HepG2 (cell line): ENCODE measurements at regions not wholly inside any gene's neighbourhood (a gene's known extent, or its start where the extent isn't known, plus 50 kb on each side); places are given as distances from the start of the nearest gene placed in this dataset.

ENCODE experiments used
- ATAC-seq: fragments of 200-7000 bp; cut with Tn5 transposase; 3 replicates; pipeline ENCODE4 v1.9.1; 2020; ENCODE audit warnings: mild to moderate bottlenecking, moderate library complexity
- BruUV-seq: library from RNA; stranded (reverse); fragments of 400-500 nt; replicated peaks from 2 replicates; lab custom pipeline; 2021; lab: Mats Ljungman, UMichigan
- CTCF ChIA-PET: fragments of 300-600 bp; formaldehyde crosslinking; extraction: SDS; loops from one replicate; lab custom pipeline; 2021; ENCODE audit warnings: low total read pairs, inconsistent platforms, low intra/inter-chr PET ratio; lab: Yijun Ruan, JAX
- POLR2A ChIA-PET: fragments of 350-600 bp; sonication (Branson Sonifier 250); formaldehyde crosslinking; loops from one replicate; lab custom pipeline; 2020; ENCODE audit warnings: antibody characterized with exemption, inconsistent platforms; lab: Yijun Ruan, JAX
- DNase-seq: peaks from one replicate; pipeline ENCODE4 v3.0.0-alpha.2; 2015; ENCODE audit warnings: low spot score
- FAIRE-seq: peaks from 3 replicates; lab custom pipeline; 2011; peaks lifted over from hg19 to GRCh38; lab: Jason Lieb, UNC
- H2AFZ ChIP-seq: one replicate; pipeline ENCODE4 v1.6.1; 2011; ENCODE audit warnings: low read length, inconsistent platforms
- H3K27ac ChIP-seq: fragments of 300-600 bp; 3 replicates; pipeline ENCODE4 v1.8.0; 2011; ENCODE audit warnings: mixed run types, mild to moderate bottlenecking, mixed read lengths, low read length, inconsistent platforms; ENCODE audit not compliant: insufficient read depth; ENCODE audit errors: extremely low read length
- H3K27me3 ChIP-seq, 2 experiments: fragments of 200-600 bp in 1 of 2; 2 replicates in 1 of 2; 3 replicates in 1 of 2; pipeline versions ENCODE4 v1.6.0 to v1.8.0; 2011; ENCODE audit warnings: low read length in 2 of 2, mild to moderate bottlenecking in 2 of 2, moderate library complexity in 2 of 2, inconsistent platforms in 1 of 2; ENCODE audit not compliant: insufficient read depth in 2 of 2, control insufficient read depth in 1 of 2
- H3K36me3 ChIP-seq, 2 experiments: fragments of 200-600 bp in 1 of 2; replicated peaks in 1 of 2; 2 replicates in 1 of 2; 3 replicates in 1 of 2; pipeline versions ENCODE4 v1.5.1 to v1.8.0; 2011; ENCODE audit warnings: low read length in 2 of 2, inconsistent platforms in 1 of 2; ENCODE audit not compliant: insufficient read depth in 2 of 2, control insufficient read depth in 1 of 2
- H3K4me1 ChIP-seq: 2 replicates; pipeline ENCODE4 v1.5.1; 2012; ENCODE audit warnings: low read length, inconsistent platforms; ENCODE audit not compliant: insufficient read depth
- H3K4me2 ChIP-seq: 2 replicates; pipeline ENCODE4 v1.6.0; 2011; ENCODE audit warnings: low read depth, low read length, inconsistent platforms
- H3K4me3 ChIP-seq, 3 experiments: fragments of 200-600 bp in 1 of 3; sonication (generic), shearing (Covaris generic) in 1 of 3; replicated peaks in 1 of 3; 2 replicates each; pipeline ENCODE4 v1.5.1; 2011 to 2016; ENCODE audit warnings: low read length in 3 of 3, inconsistent platforms in 2 of 3, low read depth in 2 of 3, mild to moderate bottlenecking in 2 of 3, control low read depth in 1 of 3, mixed read lengths in 1 of 3; ENCODE audit not compliant: insufficient read depth in 1 of 3
- H3K79me2 ChIP-seq: one replicate; pipeline ENCODE4 v1.6.1; 2011; ENCODE audit warnings: low read length, inconsistent platforms; ENCODE audit not compliant: insufficient read depth
- H3K9ac ChIP-seq: 2 replicates; pipeline ENCODE4 v1.6.0; 2011; ENCODE audit warnings: mild to moderate bottlenecking, low read depth, low read length, inconsistent platforms; ENCODE audit not compliant: insufficient read depth
- H3K9me3 ChIP-seq: 2 replicates; pipeline ENCODE4 v1.5.1; 2012; ENCODE audit warnings: mild to moderate bottlenecking, low read length
- H4K20me1 ChIP-seq: 2 replicates; pipeline ENCODE4 v1.6.0; 2011; ENCODE audit warnings: inconsistent platforms, mild to moderate bottlenecking, low read length, moderate library complexity; ENCODE audit not compliant: insufficient read depth
- EP300 ChIP-seq, 3 experiments: sonication (generic) in 1 of 3; formaldehyde crosslinking in 1 of 3; IDR thresholded peaks; 2 replicates each; pipeline versions ENCODE4 v1.5.1 to v1.6.1; 2011 to 2020; ENCODE audit warnings: low read depth in 2 of 3, low read length in 2 of 3, borderline replicate concordance in 1 of 3, improper control_type of control experiment in 1 of 3, mild to moderate bottlenecking in 1 of 3, missing genetic modification reagents in 1 of 3, moderate library complexity in 1 of 3
- FOSL2 ChIP-seq: sonication (generic); formaldehyde crosslinking; IDR thresholded peaks from 2 replicates; pipeline ENCODE4 v1.4.0; 2020; ENCODE audit warnings: missing genetic modification reagents
- GATA4 ChIP-seq: sonication (generic); IDR thresholded peaks from 2 replicates; pipeline ENCODE4 v1.6.1; 2016; ENCODE audit warnings: antibody characterized with exemption, low read depth, borderline replicate concordance
- MAFF ChIP-seq: IDR thresholded peaks from 2 replicates; pipeline ENCODE4 v1.6.1; 2011; ENCODE audit warnings: low read depth, low read length, improper control_type of control experiment
- MAFK ChIP-seq, 2 experiments: IDR thresholded peaks in 1 of 2; conservative IDR thresholded peaks in 1 of 2; 2 replicates each; pipeline ENCODE4 v1.6.1; 2011; ENCODE audit warnings: improper control_type of control experiment in 2 of 2, low read length in 2 of 2
- MEF2D ChIP-seq: sonication (generic); formaldehyde crosslinking; IDR thresholded peaks from 2 replicates; pipeline ENCODE4 v1.5.1; 2020; ENCODE audit warnings: mild to moderate bottlenecking, missing genetic modification reagents
- NFE2L2 ChIP-seq: fragments of 150-350 bp; IDR thresholded peaks from 2 replicates; pipeline ENCODE4 v1.6.1; 2014; ENCODE audit warnings: low read length
- SAP130 ChIP-seq: IDR thresholded peaks from 2 replicates; pipeline ENCODE4 v1.6.1; 2016; ENCODE audit warnings: low read depth
- TCF7 ChIP-seq: sonication (generic); IDR thresholded peaks from 2 replicates; pipeline ENCODE4 v1.6.1; 2016; ENCODE audit warnings: antibody characterized with exemption, low read depth
- WGBS: methylation state at CpG from one replicate; pipeline ENCODE4 v1.1.6; 2017; ENCODE audit warnings: low lambda C conversion rate; 5-methylcytosine and 5-hydroxymethylcytosine counted together
- in situ Hi-C: cut with HindIII; loops from 2 replicates; pipeline ENCODE4 v1.10.0; 2017; ENCODE audit warnings: low pct_unique_long_range_greater_than_20kb; ENCODE audit not compliant: extremely low pct_ligation_motif_present
- intact Hi-C: fragments of 100-400 bp; cut with micrococcal nuclease; formaldehyde crosslinking; loops from one replicate; pipeline ENCODE4 v1.10.0; 2022; ENCODE audit not compliant: unreplicated experiment

DNA sequence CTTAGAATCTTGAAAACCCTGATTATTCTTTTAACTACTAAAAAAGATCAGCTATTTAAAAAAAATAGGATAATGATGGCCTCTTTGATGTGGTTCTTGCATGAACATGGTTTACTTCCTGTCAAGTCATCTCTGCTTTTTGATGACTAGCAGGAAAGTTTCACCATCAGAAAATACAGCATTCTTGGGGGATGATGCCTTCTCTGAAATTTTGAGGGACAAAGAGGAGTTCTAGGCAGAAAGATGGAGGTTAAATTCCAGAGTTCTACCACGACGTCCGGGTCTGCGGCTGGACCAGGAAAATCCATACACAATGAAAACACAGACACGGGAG, 130.4 kb downstream of the OLIG3 start:
- TF ChIP-seq MAFF (peak; percentile 84), SAP130 (CRISPR knock-in tag) (0 out of 2 replicates have a peak, but pooled peaks have one; percentile 12), EP300 (IDR thresholded peaks at IDR 0.05; ENCODE audit: low read depth in 2 of 2, low read length in 2 of 2) (peak in 1 of 2 experiments; percentile 52; a peak in 1 of 4 replicates), EP300 (CRISPR knock-in tag; IDR thresholded peaks at IDR 0.05; ENCODE audit: borderline replicate concordance) (no peak), TCF7 (peak; percentile 56; the same call in 1 of the 2 replicates), MAFK (conservative IDR thresholded peaks at IDR 0.05 in 1 of 2, IDR thresholded peaks at IDR 0.05 in 1 of 2; ENCODE audit: low read length in 2 of 2) (peak; percentile 74 to 82), NFE2L2 (peak; percentile 44; the same call in 1 of the 2 replicates), FOSL2 (0 out of 2 replicates have a peak, but pooled peaks have one; percentile 11), MEF2D (no peak), GATA4 (no peak)
- Histone ChIP-seq H3K4me1 (peaks cover 39% of the 10 kb centered on the region), H3K79me2 (no peaks in the 10 kb centered on the region), H4K20me1 (no peaks in the 10 kb centered on the region), H2AFZ (no peak overlapping the region), H3K4me3 (no peak overlapping the region), H3K36me3 (no peaks in the 10 kb centered on the region), H3K4me2 (no peak overlapping the region), H3K9me3 (no peaks in the 10 kb centered on the region), H3K9ac (no peak overlapping the region), H3K27me3 (no peaks in the 10 kb centered on the region), H3K27ac (no peak overlapping the region)
- peak; percentile 44 for DNase-seq
- intact Hi-C loops: no loop called here
- WGBS: 95% methylated on average over 5 of the region's 5 CpGs
- ChIA-PET POLR2A (interaction anchor here (1.0 kb wide), 1 partner anchor 14 kb away, joined by 3 read pairs; no protein-coding TSS in a partner anchor), CTCF (no interaction called here)
- ATAC-seq: no peak
- BruUV-seq: no TSS peak
- no peak for FAIRE-seq
- in situ Hi-C loops: no loop called here
